ENCODE measurements at regions not wholly inside any gene's neighbourhood (a gene's known extent, or its start where the extent isn't known, plus 50 kb on each side); places are given as distances from the start of the nearest gene placed in this dataset.

GRCh38 chr6:97361286-97361685 lies 78.3 kb upstream of the MMS22L start:
- no peak for TF ChIP-seq EZH2 (IDR thresholded peaks at IDR 0.05; ENCODE audit: insufficient read depth, poor library complexity, severe bottlenecking)
- TF ChIP-seq EZH2phosphoT487 (IDR thresholded peaks at IDR 0.05; ENCODE audit: insufficient read depth, low read depth): no peak

Data from GM23248 (cell line).